ENCODE measurements at regions not wholly inside any gene's neighbourhood (a gene's known extent, or its start where the extent isn't known, plus 50 kb on each side); places are given as distances from the start of the nearest gene placed in this dataset.

- no peaks in the 10 kb centered on the region for H3K9me3 ChIP-seq
- DNase-seq (ENCODE audit: low read depth in 1 of 2, low spot score in 1 of 2) (no peak), ATAC-seq (no peak), FAIRE-seq (no peak)
- no peaks in the 10 kb centered on the region for H3K4me1 ChIP-seq
- 73% methylated on average over 10 of the region's 11 CpGs for whole genome bisulfite sequencing (ENCODE audit: missing lambda C conversion rate)
- H3K4me2 ChIP-seq, result no peak overlapping the region
- H3K27ac ChIP-seq, result no peak overlapping the region
- ChIA-PET CTCF (interaction anchor here (1.3 kb wide), 1 partner anchor 13 kb away, joined by 4 read pairs; no protein-coding TSS in a partner anchor), POLR2A (no interaction called here)
- no peak for TF ChIP-seq CBX8 (IDR thresholded peaks at IDR 0.05)
- TF ChIP-seq, protein P1, sequence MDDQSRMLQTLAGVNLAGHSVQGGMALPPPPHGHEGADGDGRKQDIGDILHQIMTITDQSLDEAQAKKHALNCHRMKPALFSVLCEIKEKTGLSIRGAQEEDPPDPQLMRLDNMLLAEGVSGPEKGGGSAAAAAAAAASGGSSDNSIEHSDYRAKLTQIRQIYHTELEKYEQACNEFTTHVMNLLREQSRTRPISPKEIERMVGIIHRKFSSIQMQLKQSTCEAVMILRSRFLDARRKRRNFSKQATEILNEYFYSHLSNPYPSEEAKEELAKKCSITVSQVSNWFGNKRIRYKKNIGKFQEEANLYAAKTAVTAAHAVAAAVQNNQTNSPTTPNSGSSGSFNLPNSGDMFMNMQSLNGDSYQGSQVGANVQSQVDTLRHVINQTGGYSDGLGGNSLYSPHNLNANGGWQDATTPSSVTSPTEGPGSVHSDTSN (IDR thresholded peaks at IDR 0.05), result no peak
- TF ChIP-seq MAFK (IDR thresholded peaks at IDR 0.05; ENCODE audit: partially characterized antibody), result no peak
- no peak for TF ChIP-seq CEBPB (IDR thresholded peaks at IDR 0.05)
- TF ChIP-seq FOXS1 (CRISPR knock-in tag; IDR thresholded peaks at IDR 0.05), result no peak
- H3K4me3 ChIP-seq, result no peak overlapping the region
Observed at GRCh38 chr2:15809404-15809803, 130.9 kb upstream of the MYCN start.

DNA sequence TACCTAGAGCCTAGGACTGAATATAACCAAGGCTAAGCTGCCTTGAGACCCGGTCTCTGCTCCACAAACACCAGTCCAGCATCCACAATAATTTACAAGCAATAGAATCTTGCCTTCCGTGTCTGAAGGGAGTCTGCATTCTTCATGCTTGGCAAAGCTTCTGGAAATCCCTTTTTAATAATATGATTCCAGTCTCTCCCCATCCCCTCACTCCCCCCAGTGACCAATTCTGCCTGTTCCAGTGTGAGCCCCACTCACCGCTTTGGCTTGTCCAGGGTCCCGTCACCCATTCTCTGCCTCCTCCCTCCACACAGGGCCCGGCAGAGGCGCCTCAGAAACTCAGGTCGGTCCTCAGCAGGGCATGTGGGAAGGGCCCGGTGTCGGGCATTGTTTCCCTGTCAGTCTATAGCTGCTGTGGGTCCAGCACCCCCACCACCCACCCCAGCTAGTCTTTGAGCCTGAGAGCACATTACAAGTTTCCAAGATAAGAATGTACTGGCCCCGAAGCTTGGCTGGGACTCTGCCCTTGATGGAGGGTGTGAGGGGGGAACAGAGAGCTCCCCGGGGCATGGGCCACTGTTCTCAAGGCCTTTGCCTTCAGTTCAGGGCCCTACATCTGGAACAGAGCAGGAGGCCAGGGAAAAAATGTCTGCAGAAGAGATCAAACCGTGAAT lies 129.7 kb upstream of the MYCN start:
- Histone ChIP-seq H3K9me3 (no peaks in the 10 kb centered on the region), H3K27ac (no peak overlapping the region), H3K4me1 (no peaks in the 10 kb centered on the region), H3K4me3 (no peak overlapping the region), H3K4me2 (no peak overlapping the region)
- CTCF ChIA-PET, result interaction anchor here (1.3 kb wide), 1 partner anchor 14 kb away, joined by 4 read pairs; no protein-coding TSS in a partner anchor
- WGBS (ENCODE audit: missing lambda C conversion rate), result 54% methylated on average over 12 of the region's 12 CpGs
- no peak for ATAC-seq
- POLR2A ChIA-PET, result no interaction called here
- DNase-seq (ENCODE audit: low read depth in 1 of 2, low spot score in 1 of 2), result no peak
- no peak for FAIRE-seq
- TF ChIP-seq MAX (IDR thresholded peaks at IDR 0.05) (no peak), CBX2 (IDR thresholded peaks at IDR 0.05; ENCODE audit: borderline replicate concordance, low read depth) (no peak), ZNF302 (CRISPR knock-in tag; IDR thresholded peaks at IDR 0.05) (no peak), EP300 (IDR thresholded peaks at IDR 0.05) (no peak), BCL3 (IDR thresholded peaks at IDR 0.05) (no peak), EHF (CRISPR knock-in tag; IDR thresholded peaks at IDR 0.05) (no peak), RAD21 (conservative IDR thresholded peaks at IDR 0.05 in 1 of 2, IDR thresholded peaks at IDR 0.05 in 1 of 2) (no peak), POLR2A (IDR thresholded peaks at IDR 0.05; ENCODE audit: low read length) (no peak), CTCF (IDR thresholded peaks at IDR 0.05) (no peak), EHMT2 (IDR thresholded peaks at IDR 0.05; ENCODE audit: low read depth) (no peak)
- TF ChIP-seq, protein P2, sequence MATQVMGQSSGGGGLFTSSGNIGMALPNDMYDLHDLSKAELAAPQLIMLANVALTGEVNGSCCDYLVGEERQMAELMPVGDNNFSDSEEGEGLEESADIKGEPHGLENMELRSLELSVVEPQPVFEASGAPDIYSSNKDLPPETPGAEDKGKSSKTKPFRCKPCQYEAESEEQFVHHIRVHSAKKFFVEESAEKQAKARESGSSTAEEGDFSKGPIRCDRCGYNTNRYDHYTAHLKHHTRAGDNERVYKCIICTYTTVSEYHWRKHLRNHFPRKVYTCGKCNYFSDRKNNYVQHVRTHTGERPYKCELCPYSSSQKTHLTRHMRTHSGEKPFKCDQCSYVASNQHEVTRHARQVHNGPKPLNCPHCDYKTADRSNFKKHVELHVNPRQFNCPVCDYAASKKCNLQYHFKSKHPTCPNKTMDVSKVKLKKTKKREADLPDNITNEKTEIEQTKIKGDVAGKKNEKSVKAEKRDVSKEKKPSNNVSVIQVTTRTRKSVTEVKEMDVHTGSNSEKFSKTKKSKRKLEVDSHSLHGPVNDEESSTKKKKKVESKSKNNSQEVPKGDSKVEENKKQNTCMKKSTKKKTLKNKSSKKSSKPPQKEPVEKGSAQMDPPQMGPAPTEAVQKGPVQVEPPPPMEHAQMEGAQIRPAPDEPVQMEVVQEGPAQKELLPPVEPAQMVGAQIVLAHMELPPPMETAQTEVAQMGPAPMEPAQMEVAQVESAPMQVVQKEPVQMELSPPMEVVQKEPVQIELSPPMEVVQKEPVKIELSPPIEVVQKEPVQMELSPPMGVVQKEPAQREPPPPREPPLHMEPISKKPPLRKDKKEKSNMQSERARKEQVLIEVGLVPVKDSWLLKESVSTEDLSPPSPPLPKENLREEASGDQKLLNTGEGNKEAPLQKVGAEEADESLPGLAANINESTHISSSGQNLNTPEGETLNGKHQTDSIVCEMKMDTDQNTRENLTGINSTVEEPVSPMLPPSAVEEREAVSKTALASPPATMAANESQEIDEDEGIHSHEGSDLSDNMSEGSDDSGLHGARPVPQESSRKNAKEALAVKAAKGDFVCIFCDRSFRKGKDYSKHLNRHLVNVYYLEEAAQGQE (IDR thresholded peaks at IDR 0.05), result no peak

All from A549 (cell line).